ENCODE measurements at regions not wholly inside any gene's neighbourhood (a gene's known extent, or its start where the extent isn't known, plus 50 kb on each side); places are given as distances from the start of the nearest gene placed in this dataset.

- H3K9me3 Mint-ChIP-seq: peaks cover 3% of the 10 kb centered on the region
- no peaks in the 10 kb centered on the region for H3K36me3 Mint-ChIP-seq
- no peak for DNase-seq
- no peak overlapping the region for H3K4me3 Mint-ChIP-seq
- H3K27me3 Mint-ChIP-seq: no peaks in the 10 kb centered on the region
- H3K27ac Mint-ChIP-seq: no peak overlapping the region
- no peaks in the 10 kb centered on the region for H3K4me1 Mint-ChIP-seq
Observed at GRCh38 chr10:57964351-57964750, 303.3 kb downstream of the IPMK start.

GRCh38 chr10:57963546-57963945 lies 304.1 kb downstream of the IPMK start:
- peaks cover 2% of the 10 kb centered on the region for H3K9me3 Mint-ChIP-seq

GRCh38 chr10:57962839-57963238 lies 304.9 kb downstream of the IPMK start:
- DNase-seq: no peak
- Mint-ChIP-seq H3K27me3 (no peaks in the 10 kb centered on the region), H3K4me1 (no peaks in the 10 kb centered on the region), H3K4me3 (no peak overlapping the region), H3K36me3 (no peaks in the 10 kb centered on the region), H3K27ac (no peak overlapping the region), H3K9me3 (peaks cover 2% of the 10 kb centered on the region)

More at GRCh38 chr10:57963546-57963945, 304.1 kb downstream of the IPMK start:
- Mint-ChIP-seq H3K4me3 (no peak overlapping the region), H3K27me3 (no peaks in the 10 kb centered on the region), H3K36me3 (no peaks in the 10 kb centered on the region), H3K27ac (no peak overlapping the region), H3K4me1 (no peaks in the 10 kb centered on the region)
- DNase-seq: no peak

GRCh38 chr10:57961487-57961886 lies 306.2 kb downstream of the IPMK start:
- H3K4me3 Mint-ChIP-seq: no peak overlapping the region
- H3K9me3 Mint-ChIP-seq: no peaks in the 10 kb centered on the region
- no peaks in the 10 kb centered on the region for H3K4me1 Mint-ChIP-seq
- DNase-seq: no peak
- no peaks in the 10 kb centered on the region for H3K36me3 Mint-ChIP-seq
- no peaks in the 10 kb centered on the region for H3K27me3 Mint-ChIP-seq
- no peak overlapping the region for H3K27ac Mint-ChIP-seq

- Mint-ChIP-seq H3K4me3 (no peak overlapping the region), H3K27me3 (no peaks in the 10 kb centered on the region), H3K9me3 (no peaks in the 10 kb centered on the region), H3K36me3 (no peaks in the 10 kb centered on the region), H3K27ac (no peak overlapping the region), H3K4me1 (no peaks in the 10 kb centered on the region)
- DNase-seq: no peak
Observed at GRCh38 chr10:57960406-57960805, 307.3 kb downstream of the IPMK start.

- no peak for DNase-seq
- H3K9me3 Mint-ChIP-seq: no peaks in the 10 kb centered on the region
- H3K4me3 Mint-ChIP-seq: no peak overlapping the region
- H3K27me3 Mint-ChIP-seq: no peaks in the 10 kb centered on the region
- H3K36me3 Mint-ChIP-seq: no peaks in the 10 kb centered on the region
- no peaks in the 10 kb centered on the region for H3K4me1 Mint-ChIP-seq
- no peak overlapping the region for H3K27ac Mint-ChIP-seq
Observed at GRCh38 chr10:57959318-57960006, 308.2 kb downstream of the IPMK start.

GRCh38 chr10:57955076-57955475 lies 312.6 kb downstream of the IPMK start:
- no peaks in the 10 kb centered on the region for H3K4me1 Mint-ChIP-seq
- no peak overlapping the region for H3K4me3 Mint-ChIP-seq
- no peaks in the 10 kb centered on the region for H3K36me3 Mint-ChIP-seq
- no peaks in the 10 kb centered on the region for H3K27me3 Mint-ChIP-seq
- H3K9me3 Mint-ChIP-seq: no peaks in the 10 kb centered on the region
- H3K27ac Mint-ChIP-seq: no peak overlapping the region
- DNase-seq: no peak

- Mint-ChIP-seq H3K36me3 (no peaks in the 10 kb centered on the region), H3K4me1 (no peaks in the 10 kb centered on the region), H3K27ac (no peak overlapping the region), H3K27me3 (no peaks in the 10 kb centered on the region), H3K4me3 (no peak overlapping the region), H3K9me3 (no peaks in the 10 kb centered on the region)
- no peak for DNase-seq
Observed at GRCh38 chr10:57952741-57953140, 315.0 kb downstream of the IPMK start.

GRCh38 chr10:57950442-57950974 lies 317.2 kb downstream of the IPMK start:
- no peak for DNase-seq
- H3K4me1 Mint-ChIP-seq: no peaks in the 10 kb centered on the region
- H3K27ac Mint-ChIP-seq: no peak overlapping the region
- no peaks in the 10 kb centered on the region for H3K36me3 Mint-ChIP-seq
- no peaks in the 10 kb centered on the region for H3K27me3 Mint-ChIP-seq
- H3K9me3 Mint-ChIP-seq: no peaks in the 10 kb centered on the region
- no peak overlapping the region for H3K4me3 Mint-ChIP-seq

- H3K9me3 Mint-ChIP-seq: no peaks in the 10 kb centered on the region
- no peak overlapping the region for H3K4me3 Mint-ChIP-seq
- H3K27ac Mint-ChIP-seq: no peak overlapping the region
- no peaks in the 10 kb centered on the region for H3K27me3 Mint-ChIP-seq
- H3K4me1 Mint-ChIP-seq: no peaks in the 10 kb centered on the region
- no peak for DNase-seq
- H3K36me3 Mint-ChIP-seq: no peaks in the 10 kb centered on the region
Observed at GRCh38 chr10:57948796-57949195, 318.9 kb downstream of the IPMK start.

- no peaks in the 10 kb centered on the region for H3K36me3 Mint-ChIP-seq
- H3K9me3 Mint-ChIP-seq: no peaks in the 10 kb centered on the region
- no peaks in the 10 kb centered on the region for H3K4me1 Mint-ChIP-seq
- no peaks in the 10 kb centered on the region for H3K27me3 Mint-ChIP-seq
- no peak for DNase-seq
- H3K4me3 Mint-ChIP-seq: no peak overlapping the region
- no peak overlapping the region for H3K27ac Mint-ChIP-seq
Observed at GRCh38 chr10:57946833-57947232, 320.9 kb downstream of the IPMK start.

- no peak overlapping the region for H3K27ac Mint-ChIP-seq
- no peaks in the 10 kb centered on the region for H3K36me3 Mint-ChIP-seq
- no peaks in the 10 kb centered on the region for H3K9me3 Mint-ChIP-seq
- H3K27me3 Mint-ChIP-seq: no peaks in the 10 kb centered on the region
- no peaks in the 10 kb centered on the region for H3K4me1 Mint-ChIP-seq
- no peak overlapping the region for H3K4me3 Mint-ChIP-seq
- no peak for DNase-seq
Observed at GRCh38 chr10:57943701-57944100, 324.0 kb downstream of the IPMK start.

GRCh38 chr10:57925045-57925444 lies 342.6 kb downstream of the IPMK start:
- Mint-ChIP-seq H3K4me1 (no peaks in the 10 kb centered on the region), H3K36me3 (no peaks in the 10 kb centered on the region), H3K27ac (no peak overlapping the region), H3K4me3 (no peak overlapping the region), H3K27me3 (no peaks in the 10 kb centered on the region), H3K9me3 (peaks cover 2% of the 10 kb centered on the region)
- no peak for DNase-seq

GRCh38 chr10:57921140-57921539 lies 346.6 kb downstream of the IPMK start:
- Mint-ChIP-seq H3K4me1 (no peaks in the 10 kb centered on the region), H3K36me3 (no peaks in the 10 kb centered on the region), H3K9me3 (peaks cover 2% of the 10 kb centered on the region), H3K27ac (no peak overlapping the region), H3K4me3 (no peak overlapping the region), H3K27me3 (no peaks in the 10 kb centered on the region)
- DNase-seq: no peak

- Mint-ChIP-seq H3K27ac (no peak overlapping the region), H3K27me3 (no peaks in the 10 kb centered on the region)
Observed at GRCh38 chr10:57919864-57920263, 347.8 kb downstream of the IPMK start.

GRCh38 chr10:57917019-57917418 lies 350.7 kb downstream of the IPMK start:
- H3K27me3 Mint-ChIP-seq: no peaks in the 10 kb centered on the region
- no peak for DNase-seq
- no peaks in the 10 kb centered on the region for H3K36me3 Mint-ChIP-seq
- H3K4me1 Mint-ChIP-seq: no peaks in the 10 kb centered on the region
- no peak overlapping the region for H3K4me3 Mint-ChIP-seq
- no peak overlapping the region for H3K27ac Mint-ChIP-seq
- no peaks in the 10 kb centered on the region for H3K9me3 Mint-ChIP-seq

More at GRCh38 chr10:57919864-57920263, 347.8 kb downstream of the IPMK start:
- Mint-ChIP-seq H3K4me1 (no peaks in the 10 kb centered on the region), H3K9me3 (peaks cover 2% of the 10 kb centered on the region), H3K36me3 (no peaks in the 10 kb centered on the region), H3K4me3 (no peak overlapping the region)
- no peak for DNase-seq
